Suprapubic skin (tissue), 3 donors: ENCODE measurements at regions not wholly inside any gene's neighbourhood (a gene's known extent, or its start where the extent isn't known, plus 50 kb on each side); places are given as distances from the start of the nearest gene placed in this dataset.
"Not testable (repeated sequence)": the region's sequence is repeated elsewhere in the genome, so short reads cannot be mapped to it uniquely, and the experiment has no call there.

Experiments
- CTCF ChIP-seq, 2 donors: fragments of 200-600 bp in 1 of 2; fragments of 450-650 bp in 1 of 2; sonication (generic) in 1 of 2; IDR thresholded peaks; one replicate each; pipeline ENCODE4 v1.5.1; 2016 to 2019; ENCODE audit warnings: antibody characterized with exemption in 2 of 2, mild to moderate bottlenecking in 1 of 2, moderate library complexity in 1 of 2
- POLR2AphosphoS5 ChIP-seq, 3 donors: sonication (generic); formaldehyde crosslinking; IDR thresholded peaks; one replicate each; pipeline ENCODE4 v1.6.1; 2017; ENCODE audit warnings: antibody characterized with exemption in 3 of 3

GRCh38 chr9:66631521-66632046, 268.9 kb upstream of the ZNF658 start:
- not testable (repeated sequence) for TF ChIP-seq CTCF, POLR2AphosphoS5 (IDR thresholded peaks at IDR 0.05)
